Epithelial cell of prostate (primary cell): ENCODE measurements at regions not wholly inside any gene's neighbourhood (a gene's known extent, or its start where the extent isn't known, plus 50 kb on each side); places are given as distances from the start of the nearest gene placed in this dataset.
"Not testable (repeated sequence)": the region's sequence is repeated elsewhere in the genome, so short reads cannot be mapped to it uniquely, and the experiment has no call there.

Experiments
- DNase-seq: peaks from one replicate; pipeline ENCODE4 v3.0.0-alpha.2; 2011; ENCODE audit warnings: low read depth, low spot score
- H3K27ac ChIP-seq: fragments of 450-650 bp; 2 replicates; pipeline ENCODE4 v1.5.1; 2017; ENCODE audit warnings: mild to moderate bottlenecking

DNA sequence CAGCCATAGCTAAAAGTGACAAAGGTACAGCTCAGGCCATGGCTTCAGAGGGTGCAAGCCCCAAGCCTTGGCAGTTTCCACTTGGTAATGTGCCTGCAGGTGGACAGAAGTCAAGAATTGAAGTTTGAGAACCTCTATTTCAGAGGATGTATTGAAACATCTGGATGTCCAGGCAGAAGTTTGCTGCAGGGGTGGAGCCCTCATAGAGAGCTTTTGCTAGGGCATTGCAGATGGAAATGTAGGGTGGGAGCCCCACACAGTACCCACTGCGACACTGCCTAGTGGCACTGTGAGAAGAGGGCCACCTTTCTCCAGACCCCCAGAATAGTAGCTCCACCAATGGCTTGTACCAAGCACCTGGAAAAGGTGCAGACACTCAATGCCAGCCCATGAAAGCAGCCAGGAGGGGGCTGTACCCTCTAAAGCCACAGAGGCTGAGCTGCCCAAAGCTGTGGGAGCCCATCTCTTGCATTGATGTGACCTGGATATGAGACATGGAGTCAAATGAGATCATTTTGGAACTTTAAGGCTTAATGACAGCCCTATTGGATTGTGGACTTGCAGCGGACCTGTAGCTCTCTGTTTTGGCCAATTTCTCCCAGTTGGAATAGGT is 1299.4 kb upstream of the MAP3K7 start:
- no peak for DNase-seq
- H3K27ac ChIP-seq, result no peak overlapping the region

DNA sequence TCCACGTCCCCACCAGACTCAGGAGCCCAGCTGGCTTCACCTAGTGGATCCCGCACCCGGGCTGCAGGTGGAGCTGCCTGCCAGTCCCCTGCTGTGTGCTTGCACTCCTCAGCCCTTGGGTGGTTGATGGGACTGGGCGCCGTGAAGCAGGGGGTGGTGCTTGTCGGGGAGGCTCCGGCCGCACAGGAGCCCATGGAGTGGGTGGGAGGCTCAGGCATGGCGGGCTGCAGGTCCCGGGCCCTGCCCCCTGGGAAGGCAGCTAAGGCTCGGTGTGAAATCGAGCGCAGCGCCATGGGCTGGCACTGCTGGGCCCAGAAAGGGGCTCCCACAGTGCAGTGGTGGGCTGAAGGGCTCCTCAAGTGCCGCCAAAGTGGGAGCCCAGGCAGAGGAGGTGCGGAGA is 1294.9 kb upstream of the MAP3K7 start:
- DNase-seq, H3K27ac ChIP-seq: not testable (repeated sequence)

DNA sequence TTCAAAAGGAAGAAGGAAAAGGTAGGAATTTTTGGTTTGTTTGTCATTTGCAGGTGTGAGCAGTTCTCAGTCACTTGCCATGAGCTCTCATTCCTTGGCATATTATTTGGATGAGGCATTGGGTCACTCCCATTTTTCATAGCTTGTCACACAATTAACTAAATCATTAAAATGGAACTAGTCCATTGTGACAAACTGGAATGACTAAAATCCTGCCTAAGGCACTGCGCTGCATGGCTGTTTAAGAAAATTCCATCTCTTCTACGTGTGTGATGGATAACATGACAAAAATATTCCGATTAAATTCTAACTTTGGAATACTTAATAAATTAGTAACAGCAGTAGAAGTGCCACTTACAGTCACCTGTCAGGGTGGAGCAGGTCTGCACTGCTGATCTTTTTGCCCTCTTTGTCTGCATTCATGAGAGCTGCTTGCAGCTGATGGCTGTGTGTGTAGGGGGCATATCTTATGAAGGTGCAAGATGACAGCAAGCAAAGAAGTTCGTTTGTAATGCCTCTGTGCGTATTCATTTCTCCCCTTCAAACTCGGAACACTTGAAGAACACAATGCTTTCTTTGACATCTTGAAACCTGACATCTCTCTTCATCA is 1292.6 kb upstream of the MAP3K7 start:
- no peak overlapping the region for H3K27ac ChIP-seq
- DNase-seq, result no peak

DNA sequence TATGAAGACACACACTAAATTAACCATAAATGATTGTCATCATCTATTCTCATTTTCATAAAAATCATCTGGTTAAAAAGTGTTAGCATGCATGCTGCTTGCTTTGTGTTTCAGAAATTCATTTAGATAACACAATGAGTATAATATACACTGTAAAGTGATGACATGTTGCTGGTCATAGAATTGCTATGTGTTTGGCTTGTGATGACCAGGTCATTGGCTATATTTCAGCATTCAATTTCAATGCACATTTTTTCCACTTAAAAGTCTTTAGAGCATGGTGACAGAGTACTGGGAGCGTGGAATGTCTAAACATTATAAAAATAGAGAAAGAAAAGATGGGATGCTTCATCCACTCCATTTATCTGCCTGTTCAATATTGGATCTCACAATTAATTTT is 1291.1 kb upstream of the MAP3K7 start:
- no peak for DNase-seq
- H3K27ac ChIP-seq, result no peak overlapping the region

DNA sequence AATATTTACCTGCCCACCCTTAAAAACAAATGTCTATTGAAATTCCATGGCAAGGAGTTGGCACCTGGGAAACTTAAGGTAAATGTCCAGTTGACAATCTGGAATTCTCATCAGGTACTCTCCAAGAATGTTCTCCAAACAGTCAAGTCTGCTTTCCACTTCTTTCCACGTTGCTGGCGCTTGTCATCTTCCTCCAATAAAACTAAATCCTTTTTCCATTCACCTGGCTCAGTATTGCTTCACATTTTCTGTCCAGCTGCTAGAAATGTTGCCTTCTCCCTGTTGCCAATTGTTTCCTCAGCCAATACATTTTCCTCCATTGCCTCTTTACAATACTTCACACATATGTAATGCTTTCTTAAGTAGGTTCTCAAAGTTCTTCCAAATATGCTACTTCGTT is 1288.1 kb upstream of the MAP3K7 start:
- no peak for DNase-seq
- H3K27ac ChIP-seq, result no peak overlapping the region

DNA sequence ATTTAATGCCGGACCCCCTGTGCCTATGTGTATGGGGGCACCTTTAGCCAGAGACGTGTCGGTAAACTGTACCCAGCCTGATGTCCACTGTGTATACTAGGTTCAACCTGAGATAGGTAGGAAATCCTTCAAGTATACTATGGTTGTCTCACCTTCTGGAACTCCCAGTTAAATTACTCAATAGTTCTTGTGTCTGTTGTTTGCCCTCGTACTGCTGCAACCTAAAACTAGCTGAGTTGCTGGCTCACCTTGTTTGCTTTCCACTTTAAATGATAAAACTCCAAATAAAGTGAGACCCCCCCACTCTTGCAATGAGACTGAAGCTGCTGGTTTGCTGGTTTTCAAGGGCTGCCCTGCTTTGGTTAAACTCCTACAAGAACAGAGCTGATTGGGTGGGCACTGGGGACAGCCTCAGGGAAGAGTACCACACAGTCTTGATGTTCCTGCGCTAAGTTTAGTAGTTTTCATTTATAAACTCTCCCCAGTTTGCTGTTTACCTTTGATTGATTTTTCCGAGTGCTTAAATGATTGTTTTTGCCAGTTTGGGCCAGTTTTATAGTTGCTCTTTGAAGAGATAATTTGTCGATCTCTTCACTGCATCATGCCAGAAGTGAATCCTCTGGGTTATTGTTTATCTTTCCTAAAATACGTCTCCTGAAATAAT is 1281.8 kb upstream of the MAP3K7 start:
- DNase-seq, result no peak
- H3K27ac ChIP-seq, result no peak overlapping the region

DNA sequence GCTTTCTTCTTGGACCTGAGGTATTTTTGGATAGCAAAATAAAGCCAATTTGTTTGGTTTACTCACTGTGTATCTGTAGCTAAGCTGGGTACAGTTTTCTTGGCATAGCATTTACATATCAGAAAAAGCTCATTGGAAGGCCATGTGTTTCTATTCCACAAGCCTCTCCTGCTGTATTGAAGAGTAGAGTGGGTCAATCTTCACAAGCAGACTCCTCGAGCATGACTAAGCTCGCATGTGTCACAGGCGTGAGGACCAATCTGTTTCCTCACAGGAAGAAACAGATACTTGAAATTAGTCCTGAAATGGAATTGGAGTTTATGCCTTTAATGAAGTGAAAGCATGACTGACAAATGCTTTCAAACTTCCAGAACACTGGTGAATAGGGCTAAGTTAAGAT is 1279.0 kb upstream of the MAP3K7 start:
- no peak overlapping the region for H3K27ac ChIP-seq
- no peak for DNase-seq

DNA sequence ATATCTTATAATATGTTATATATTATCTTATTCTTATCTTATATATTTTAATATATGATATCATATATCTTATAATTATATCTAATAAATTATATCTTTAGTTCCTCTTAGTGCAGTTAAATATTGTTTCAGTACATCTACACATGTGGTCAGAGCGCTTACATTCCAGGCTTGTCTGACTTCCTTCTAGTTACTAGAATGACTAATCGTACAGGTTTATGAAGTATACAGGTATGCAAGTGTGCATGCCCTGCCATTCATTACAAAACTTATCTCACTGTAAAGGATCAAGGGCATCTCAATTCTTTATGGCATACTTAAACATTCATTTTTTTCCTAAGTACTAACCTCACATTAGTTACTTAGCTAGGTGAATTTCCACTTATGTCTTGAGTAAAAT is 1278.0 kb upstream of the MAP3K7 start:
- H3K27ac ChIP-seq, result no peak overlapping the region
- DNase-seq, result peak; percentile 43

DNA sequence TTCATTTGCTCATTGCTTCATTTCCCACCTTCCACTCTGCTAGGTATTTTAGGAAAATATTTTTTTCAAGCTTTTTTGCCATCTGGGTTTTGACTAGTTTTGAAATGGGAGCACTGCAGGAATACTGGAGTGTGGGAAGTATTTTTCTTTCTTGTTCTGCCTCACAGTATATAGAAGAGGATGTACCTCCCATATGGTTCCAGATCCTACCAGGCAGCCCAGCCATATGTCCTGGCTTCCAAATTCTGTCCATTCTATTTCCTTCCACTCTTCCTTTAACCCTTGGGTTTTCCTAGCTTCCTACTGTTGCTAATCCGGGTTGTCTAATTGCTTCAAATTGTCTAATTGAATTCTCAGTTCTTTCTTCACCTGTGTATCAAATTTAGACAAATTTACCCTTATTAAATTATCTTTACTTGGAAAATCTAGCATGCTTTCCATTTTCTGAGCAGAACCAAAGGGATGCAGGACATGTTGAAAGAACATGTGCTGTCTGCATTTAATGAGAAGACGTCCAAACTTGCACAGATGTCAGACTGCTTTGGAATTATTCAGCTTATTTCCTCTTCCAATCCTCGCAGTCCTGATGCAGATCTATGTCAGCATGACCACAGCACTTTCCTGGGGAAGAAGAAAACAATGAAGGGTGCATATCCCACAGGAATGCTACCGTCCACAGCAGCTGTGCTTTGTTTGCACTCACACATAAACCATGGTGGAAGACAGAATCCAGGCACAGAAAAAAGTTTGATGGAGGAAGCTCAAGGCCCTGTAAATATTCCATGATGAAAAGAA is 1273.9 kb upstream of the MAP3K7 start:
- no peak for DNase-seq
- H3K27ac ChIP-seq, result no peak overlapping the region

DNA sequence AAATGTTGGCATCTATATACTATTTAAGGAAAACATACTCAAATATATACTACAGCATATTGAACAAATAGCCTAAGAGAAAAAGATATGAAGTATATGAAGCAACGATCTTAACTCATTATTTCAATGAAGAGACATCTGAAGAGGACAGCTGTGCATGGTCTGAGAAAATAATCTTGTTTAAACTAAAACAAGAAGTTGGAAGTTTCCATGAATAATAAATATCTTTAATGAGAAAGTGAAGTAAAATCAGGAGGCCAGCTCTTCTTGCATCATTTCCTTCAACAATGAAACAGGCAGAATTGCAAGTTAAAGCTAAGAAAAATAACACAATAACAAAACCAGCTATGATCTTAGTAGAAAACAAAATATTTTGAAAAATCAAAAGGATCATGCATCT is 1265.4 kb upstream of the MAP3K7 start:
- no peak overlapping the region for H3K27ac ChIP-seq
- DNase-seq, result no peak

DNA sequence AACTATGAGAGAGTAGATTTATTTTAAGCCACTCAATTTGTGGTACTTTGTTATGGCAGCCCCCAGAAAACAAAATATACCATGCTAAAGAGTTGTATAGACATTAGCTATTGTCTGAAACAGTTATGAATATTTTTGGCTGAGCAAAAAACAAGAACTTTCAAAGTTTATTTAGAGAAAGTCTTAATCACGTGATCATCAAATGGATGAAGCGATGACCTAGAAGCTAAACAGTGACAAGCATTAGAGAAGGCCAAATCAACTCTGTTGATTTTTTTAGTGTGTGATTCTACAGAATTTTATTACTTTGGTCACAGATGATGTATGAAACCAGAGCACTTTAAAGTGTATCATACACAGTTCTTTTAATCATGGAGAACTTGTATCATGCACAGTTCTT is 1247.9 kb upstream of the MAP3K7 start:
- no peak for DNase-seq
- no peak overlapping the region for H3K27ac ChIP-seq

DNA sequence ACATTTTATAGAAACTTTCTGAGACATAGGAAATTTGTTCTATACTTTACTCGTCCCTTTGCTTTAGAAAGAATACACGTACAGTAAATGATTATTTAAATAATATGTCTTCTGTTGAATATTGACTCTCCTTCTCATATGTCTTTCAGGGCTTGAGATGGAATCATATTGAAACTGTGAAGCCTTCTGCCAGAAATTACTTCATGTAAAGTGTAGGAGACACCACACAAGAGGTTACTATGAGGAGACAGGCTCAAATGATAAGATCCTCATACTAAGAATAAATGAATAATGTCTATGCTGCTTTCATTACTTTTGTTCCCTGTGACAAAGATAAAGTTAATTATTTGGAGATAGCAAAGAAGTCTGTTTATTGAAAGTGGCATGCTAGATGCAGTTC is 1240.3 kb upstream of the MAP3K7 start:
- no peak overlapping the region for H3K27ac ChIP-seq
- no peak for DNase-seq

DNA sequence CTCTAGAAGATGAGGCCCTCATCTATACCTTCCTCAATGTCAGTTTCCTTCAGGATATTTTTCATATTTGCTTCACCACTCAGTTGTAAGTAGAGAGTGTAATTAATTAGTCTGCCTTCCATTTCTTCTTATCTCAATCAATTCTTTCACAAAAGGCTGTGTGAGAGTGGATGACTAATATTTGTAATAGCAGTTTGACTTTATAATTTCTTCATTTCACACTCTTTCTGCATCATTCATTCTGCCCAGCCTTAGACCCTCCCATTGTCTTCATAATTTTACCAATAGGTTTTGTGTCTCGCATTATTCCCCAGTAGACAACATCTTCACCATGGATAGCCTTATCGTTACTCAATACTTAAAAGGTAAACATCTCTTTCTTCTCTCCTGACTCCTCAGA is 1239.3 kb upstream of the MAP3K7 start:
- no peak overlapping the region for H3K27ac ChIP-seq
- no peak for DNase-seq

DNA sequence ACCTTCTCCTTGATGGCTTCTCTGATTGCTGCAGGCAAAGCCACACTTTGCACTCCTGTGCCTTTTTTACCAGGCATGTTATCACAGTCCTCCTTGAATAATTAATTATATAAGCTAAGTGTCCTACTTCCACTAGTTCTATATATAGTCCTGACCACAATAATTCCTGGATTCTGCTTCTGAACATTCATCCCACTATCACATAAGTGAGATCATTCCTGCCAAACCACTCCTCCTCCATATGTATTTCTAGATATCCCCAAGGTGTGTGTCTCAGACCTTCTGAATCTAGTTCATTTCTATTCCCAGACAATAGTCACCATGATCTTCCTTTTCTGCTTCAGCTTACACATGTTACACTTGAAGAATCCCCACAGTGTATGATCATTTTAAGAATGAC is 1237.5 kb upstream of the MAP3K7 start:
- no peak for DNase-seq

DNA sequence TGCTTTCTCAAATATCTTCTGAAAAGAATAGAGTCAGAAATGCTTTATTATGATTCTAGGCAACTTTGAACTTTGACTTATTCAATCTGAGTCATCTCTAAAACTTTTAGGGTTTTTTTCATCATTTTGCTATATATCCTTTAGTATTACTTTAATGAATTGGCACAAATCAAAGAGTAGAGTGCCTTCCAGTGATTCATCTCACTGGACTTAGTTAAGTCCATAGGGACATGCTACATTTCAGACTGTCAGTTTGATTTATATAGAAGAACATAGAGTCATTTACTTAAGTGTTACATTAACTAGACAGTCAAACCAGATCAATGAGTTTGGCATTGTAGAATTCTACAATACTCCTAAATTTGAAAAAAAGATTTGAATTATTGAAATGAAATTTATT is 1235.7 kb upstream of the MAP3K7 start:
- no peak for DNase-seq
- H3K27ac ChIP-seq, result no peak overlapping the region

More for the DNA sequence above, 1237.5 kb upstream of the MAP3K7 start:
- no peak overlapping the region for H3K27ac ChIP-seq

DNA sequence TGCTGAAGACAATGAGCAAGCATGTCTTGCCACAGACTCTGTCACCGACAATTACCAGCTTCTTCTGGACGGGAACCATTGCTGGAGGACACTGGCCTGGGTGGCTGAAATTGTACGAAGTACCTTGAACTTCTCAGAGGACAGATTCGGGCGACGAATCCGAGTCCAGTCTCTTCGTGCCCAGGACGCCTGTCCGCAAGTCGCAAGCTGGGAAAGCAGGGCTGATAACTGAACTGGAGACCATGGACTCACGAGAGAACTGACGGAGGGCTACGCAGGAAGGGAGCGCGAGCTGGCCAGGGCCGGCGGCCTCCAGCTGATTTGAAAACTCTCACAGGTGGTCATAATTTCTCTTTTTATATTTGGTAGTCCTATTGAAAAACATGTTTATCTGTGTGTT is 1229.5 kb upstream of the MAP3K7 start:
- no peak for DNase-seq
- no peak overlapping the region for H3K27ac ChIP-seq

DNA sequence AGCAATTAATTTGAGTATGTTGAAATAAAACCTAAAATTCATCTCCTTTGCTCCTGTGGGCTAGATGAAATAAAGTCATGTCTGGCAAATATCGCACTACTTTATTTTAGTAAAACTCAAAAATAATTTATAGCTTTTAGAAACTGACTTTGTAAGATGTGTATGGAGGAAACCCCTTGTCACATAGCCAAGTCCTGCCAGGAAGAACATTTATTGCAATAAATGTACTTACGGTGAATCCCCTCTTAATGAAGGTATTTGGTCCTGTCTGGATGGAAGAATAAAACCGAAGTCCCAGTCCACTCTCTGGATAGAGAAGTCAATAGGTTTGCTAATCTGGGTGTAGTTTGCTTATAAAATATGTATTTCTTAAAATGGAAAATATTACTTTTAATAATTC is 1226.8 kb upstream of the MAP3K7 start:
- no peak for DNase-seq
- no peak overlapping the region for H3K27ac ChIP-seq

DNA sequence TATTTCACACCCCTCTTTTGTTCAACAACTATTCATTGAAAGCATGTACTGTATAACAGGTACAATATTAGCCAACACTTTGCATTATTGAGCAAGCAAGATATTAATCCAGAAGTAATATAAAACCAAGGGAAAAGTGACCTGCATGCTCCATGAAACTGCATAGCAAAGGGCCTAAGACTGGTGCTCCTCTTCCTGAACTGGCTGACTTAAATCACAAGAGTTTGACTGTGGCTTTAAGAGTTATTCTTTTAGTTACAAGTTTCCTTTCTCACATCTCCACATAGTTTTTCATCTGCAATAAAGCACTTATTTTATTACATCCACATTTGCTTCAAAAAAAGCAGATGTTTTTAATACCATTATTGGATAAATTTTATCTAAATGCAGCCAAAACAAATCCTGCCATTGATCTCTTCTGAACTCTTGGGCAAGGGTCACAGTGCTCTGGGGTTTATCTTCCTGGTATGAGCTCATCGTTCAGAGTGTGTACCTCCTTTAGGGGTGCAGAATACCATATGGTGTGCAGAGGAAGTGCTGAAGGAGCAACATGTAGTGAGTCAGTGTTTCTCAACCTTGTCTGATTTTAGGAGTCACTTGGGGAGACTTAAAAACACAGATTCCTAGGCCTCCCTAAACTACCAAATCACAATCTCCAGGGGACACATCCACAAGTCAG is 1225.9 kb upstream of the MAP3K7 start:
- peak; percentile 16 for DNase-seq
- no peak overlapping the region for H3K27ac ChIP-seq

DNA sequence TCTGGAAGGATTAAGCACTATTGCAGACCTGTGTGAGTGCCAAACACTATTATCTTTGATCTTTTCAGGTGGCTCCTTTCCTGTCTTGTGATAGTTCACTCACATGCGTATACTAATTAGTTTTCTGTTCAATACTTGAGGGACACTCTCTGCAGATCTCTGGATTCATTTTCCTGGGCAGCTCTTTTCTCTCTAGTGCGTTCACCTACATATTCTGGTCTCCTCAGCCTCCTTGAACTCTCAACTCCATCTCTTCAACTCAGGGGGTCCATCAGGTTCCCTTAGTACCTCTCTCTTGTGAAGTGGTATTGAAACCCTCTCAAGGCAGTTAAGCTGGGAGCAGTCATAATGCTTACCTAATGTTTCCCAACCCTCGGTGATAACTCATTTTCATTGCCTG is 1218.1 kb upstream of the MAP3K7 start:
- no peak for DNase-seq
- H3K27ac ChIP-seq, result no peak overlapping the region

DNA sequence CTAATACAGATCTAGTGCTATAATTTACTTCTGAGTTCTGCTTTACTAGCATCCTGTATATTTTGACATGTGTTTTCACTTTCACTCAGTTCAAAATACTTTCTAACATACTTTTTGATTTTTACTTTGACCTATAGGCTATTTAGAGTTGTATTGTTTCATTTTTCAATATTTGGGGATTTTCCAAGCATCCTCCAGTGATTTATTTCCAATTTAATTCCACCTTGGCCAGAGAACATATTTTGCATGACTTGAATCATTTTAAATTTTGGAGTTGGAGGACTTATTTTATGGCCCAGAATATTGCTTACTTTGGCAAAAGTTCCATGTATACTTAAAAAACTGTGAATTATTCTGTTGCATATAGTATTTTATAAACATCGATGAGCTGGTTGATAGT is 1215.6 kb upstream of the MAP3K7 start:
- H3K27ac ChIP-seq, result no peak overlapping the region
- DNase-seq, result no peak

DNA sequence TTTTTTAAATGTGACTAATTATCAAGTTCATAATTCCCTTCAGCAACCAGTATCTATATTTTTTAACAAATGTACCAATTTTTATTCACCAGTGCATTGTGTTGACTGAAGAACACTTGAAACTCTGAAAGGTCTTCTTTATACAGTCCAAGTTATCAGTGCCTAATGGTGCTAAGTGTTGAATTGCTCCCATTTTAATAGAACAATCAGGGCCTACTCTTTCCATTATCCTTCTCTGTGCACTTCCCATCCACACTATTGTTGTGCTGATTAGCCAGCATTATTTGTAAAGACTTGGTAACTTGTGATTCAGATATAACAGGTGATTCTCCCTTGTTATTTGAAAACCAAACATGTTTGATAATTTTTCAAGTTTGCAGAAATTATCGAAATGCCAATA is 1209.7 kb upstream of the MAP3K7 start:
- H3K27ac ChIP-seq, result no peak overlapping the region
- no peak for DNase-seq
